ENCODE measurements at regions not wholly inside any gene's neighbourhood (a gene's known extent, or its start where the extent isn't known, plus 50 kb on each side); places are given as distances from the start of the nearest gene placed in this dataset.

DNA sequence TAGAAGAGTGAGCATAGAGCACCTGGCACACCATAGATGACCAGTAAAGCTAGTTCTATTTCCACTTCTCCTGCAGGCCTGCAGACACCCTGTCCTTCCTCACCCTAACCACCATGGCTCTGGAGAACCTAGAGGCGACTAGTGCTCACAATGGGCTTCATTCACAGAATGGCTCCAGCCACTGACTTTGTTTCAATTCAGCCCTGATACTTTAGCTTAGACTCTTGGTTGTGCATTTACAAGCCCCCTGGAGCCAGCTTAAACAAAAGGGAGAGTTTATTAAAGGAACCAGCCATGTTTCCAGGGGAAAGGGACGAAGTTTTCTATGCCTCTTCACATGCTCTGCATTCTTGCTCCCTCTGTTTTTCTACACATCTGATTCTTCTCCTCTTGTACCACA is 123.7 kb downstream of the NAV1 start (continued):
- TF ChIP-seq, protein P1, sequence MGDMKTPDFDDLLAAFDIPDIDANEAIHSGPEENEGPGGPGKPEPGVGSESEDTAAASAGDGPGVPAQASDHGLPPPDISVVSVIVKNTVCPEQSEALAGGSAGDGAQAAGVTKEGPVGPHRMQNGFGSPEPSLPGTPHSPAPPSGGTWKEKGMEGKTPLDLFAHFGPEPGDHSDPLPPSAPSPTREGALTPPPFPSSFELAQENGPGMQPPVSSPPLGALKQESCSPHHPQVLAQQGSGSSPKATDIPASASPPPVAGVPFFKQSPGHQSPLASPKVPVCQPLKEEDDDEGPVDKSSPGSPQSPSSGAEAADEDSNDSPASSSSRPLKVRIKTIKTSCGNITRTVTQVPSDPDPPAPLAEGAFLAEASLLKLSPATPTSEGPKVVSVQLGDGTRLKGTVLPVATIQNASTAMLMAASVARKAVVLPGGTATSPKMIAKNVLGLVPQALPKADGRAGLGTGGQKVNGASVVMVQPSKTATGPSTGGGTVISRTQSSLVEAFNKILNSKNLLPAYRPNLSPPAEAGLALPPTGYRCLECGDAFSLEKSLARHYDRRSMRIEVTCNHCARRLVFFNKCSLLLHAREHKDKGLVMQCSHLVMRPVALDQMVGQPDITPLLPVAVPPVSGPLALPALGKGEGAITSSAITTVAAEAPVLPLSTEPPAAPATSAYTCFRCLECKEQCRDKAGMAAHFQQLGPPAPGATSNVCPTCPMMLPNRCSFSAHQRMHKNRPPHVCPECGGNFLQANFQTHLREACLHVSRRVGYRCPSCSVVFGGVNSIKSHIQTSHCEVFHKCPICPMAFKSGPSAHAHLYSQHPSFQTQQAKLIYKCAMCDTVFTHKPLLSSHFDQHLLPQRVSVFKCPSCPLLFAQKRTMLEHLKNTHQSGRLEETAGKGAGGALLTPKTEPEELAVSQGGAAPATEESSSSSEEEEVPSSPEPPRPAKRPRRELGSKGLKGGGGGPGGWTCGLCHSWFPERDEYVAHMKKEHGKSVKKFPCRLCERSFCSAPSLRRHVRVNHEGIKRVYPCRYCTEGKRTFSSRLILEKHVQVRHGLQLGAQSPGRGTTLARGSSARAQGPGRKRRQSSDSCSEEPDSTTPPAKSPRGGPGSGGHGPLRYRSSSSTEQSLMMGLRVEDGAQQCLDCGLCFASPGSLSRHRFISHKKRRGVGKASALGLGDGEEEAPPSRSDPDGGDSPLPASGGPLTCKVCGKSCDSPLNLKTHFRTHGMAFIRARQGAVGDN (IDR thresholded peaks at IDR 0.05), result no peak
- TF ChIP-seq, protein P2, sequence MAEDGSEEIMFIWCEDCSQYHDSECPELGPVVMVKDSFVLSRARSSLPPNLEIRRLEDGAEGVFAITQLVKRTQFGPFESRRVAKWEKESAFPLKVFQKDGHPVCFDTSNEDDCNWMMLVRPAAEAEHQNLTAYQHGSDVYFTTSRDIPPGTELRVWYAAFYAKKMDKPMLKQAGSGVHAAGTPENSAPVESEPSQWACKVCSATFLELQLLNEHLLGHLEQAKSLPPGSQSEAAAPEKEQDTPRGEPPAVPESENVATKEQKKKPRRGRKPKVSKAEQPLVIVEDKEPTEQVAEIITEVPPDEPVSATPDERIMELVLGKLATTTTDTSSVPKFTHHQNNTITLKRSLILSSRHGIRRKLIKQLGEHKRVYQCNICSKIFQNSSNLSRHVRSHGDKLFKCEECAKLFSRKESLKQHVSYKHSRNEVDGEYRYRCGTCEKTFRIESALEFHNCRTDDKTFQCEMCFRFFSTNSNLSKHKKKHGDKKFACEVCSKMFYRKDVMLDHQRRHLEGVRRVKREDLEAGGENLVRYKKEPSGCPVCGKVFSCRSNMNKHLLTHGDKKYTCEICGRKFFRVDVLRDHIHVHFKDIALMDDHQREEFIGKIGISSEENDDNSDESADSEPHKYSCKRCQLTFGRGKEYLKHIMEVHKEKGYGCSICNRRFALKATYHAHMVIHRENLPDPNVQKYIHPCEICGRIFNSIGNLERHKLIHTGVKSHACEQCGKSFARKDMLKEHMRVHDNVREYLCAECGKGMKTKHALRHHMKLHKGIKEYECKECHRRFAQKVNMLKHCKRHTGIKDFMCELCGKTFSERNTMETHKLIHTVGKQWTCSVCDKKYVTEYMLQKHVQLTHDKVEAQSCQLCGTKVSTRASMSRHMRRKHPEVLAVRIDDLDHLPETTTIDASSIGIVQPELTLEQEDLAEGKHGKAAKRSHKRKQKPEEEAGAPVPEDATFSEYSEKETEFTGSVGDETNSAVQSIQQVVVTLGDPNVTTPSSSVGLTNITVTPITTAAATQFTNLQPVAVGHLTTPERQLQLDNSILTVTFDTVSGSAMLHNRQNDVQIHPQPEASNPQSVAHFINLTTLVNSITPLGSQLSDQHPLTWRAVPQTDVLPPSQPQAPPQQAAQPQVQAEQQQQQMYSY (CRISPR knock-in tag; IDR thresholded peaks at IDR 0.05), result no peak
- no peak for TF ChIP-seq PAX8 (IDR thresholded peaks at IDR 0.05)
- TF ChIP-seq, protein P3, sequence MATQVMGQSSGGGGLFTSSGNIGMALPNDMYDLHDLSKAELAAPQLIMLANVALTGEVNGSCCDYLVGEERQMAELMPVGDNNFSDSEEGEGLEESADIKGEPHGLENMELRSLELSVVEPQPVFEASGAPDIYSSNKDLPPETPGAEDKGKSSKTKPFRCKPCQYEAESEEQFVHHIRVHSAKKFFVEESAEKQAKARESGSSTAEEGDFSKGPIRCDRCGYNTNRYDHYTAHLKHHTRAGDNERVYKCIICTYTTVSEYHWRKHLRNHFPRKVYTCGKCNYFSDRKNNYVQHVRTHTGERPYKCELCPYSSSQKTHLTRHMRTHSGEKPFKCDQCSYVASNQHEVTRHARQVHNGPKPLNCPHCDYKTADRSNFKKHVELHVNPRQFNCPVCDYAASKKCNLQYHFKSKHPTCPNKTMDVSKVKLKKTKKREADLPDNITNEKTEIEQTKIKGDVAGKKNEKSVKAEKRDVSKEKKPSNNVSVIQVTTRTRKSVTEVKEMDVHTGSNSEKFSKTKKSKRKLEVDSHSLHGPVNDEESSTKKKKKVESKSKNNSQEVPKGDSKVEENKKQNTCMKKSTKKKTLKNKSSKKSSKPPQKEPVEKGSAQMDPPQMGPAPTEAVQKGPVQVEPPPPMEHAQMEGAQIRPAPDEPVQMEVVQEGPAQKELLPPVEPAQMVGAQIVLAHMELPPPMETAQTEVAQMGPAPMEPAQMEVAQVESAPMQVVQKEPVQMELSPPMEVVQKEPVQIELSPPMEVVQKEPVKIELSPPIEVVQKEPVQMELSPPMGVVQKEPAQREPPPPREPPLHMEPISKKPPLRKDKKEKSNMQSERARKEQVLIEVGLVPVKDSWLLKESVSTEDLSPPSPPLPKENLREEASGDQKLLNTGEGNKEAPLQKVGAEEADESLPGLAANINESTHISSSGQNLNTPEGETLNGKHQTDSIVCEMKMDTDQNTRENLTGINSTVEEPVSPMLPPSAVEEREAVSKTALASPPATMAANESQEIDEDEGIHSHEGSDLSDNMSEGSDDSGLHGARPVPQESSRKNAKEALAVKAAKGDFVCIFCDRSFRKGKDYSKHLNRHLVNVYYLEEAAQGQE (IDR thresholded peaks at IDR 0.05; ENCODE audit: low read depth, low read length), result no peak
- no peak for TF ChIP-seq EGR1 (IDR thresholded peaks at IDR 0.05; ENCODE audit: borderline replicate concordance in 1 of 2, low read depth in 2 of 2, low read length in 2 of 2)

Measured in GM12878 (cell line).